Sigmoid colon (tissue), 6 donors: ENCODE measurements at regions not wholly inside any gene's neighbourhood (a gene's known extent, or its start where the extent isn't known, plus 50 kb on each side); places are given as distances from the start of the nearest gene placed in this dataset.

ENCODE experiments used
- DNase-seq: peaks from one replicate; pipeline ENCODE4 v3.0.0-alpha.2; 2019
- H3K27ac ChIP-seq, 4 donors: fragments of 200-600 bp; sonication (generic); one replicate each; pipeline ENCODE4 v1.5.1; 2016 to 2019; ENCODE audit warnings: mild to moderate bottlenecking in 1 of 4
- H3K27me3 ChIP-seq, 3 donors: fragments of 200-600 bp; sonication (generic); one replicate each; pipeline ENCODE4 v1.5.1; 2019; ENCODE audit warnings: mild to moderate bottlenecking in 1 of 3
- H3K36me3 ChIP-seq, 4 donors: fragments of 200-600 bp; sonication (generic); one replicate each; pipeline ENCODE4 v1.5.1; 2016 to 2019
- H3K4me1 ChIP-seq, 4 donors: fragments of 200-600 bp; sonication (generic); one replicate each; pipeline ENCODE4 v1.5.1; 2017 to 2019
- H3K4me3 ChIP-seq, 4 donors: fragments of 200-600 bp; sonication (generic); one replicate each; pipeline ENCODE4 v1.5.1; 2017 to 2019; ENCODE audit warnings: mild to moderate bottlenecking in 2 of 4, moderate library complexity in 1 of 4
- H3K9me3 ChIP-seq, 4 donors: fragments of 200-600 bp in 3 of 4; sonication (generic) in 3 of 4; one replicate each; pipeline versions ENCODE4 v1.5.1 to v1.6.1; 2013 to 2019
- CTCF ChIP-seq, 4 experiments: fragments of 450-650 bp in 3 of 4; fragments of 200-600 bp in 1 of 4; IDR thresholded peaks; one replicate each; pipeline ENCODE4 v1.5.1; 2016 to 2019; ENCODE audit warnings: antibody characterized with exemption in 4 of 4, mild to moderate bottlenecking in 3 of 4, moderate library complexity in 2 of 4
- EP300 ChIP-seq, 4 donors: sonication (generic); formaldehyde crosslinking; IDR thresholded peaks; one replicate each; pipeline ENCODE4 v1.6.1; 2017; ENCODE audit warnings: antibody characterized with exemption in 4 of 4
- POLR2A ChIP-seq, 2 donors: fragments of 450-650 bp; IDR thresholded peaks; one replicate each; pipeline ENCODE4 v1.6.1; 2016; ENCODE audit warnings: antibody characterized with exemption in 2 of 2, mild to moderate bottlenecking in 2 of 2, moderate library complexity in 2 of 2
- POLR2AphosphoS5 ChIP-seq, 4 donors: sonication (generic); formaldehyde crosslinking; IDR thresholded peaks; one replicate each; pipeline ENCODE4 v1.6.1; 2017; ENCODE audit warnings: antibody characterized with exemption in 4 of 4
- WGBS, 2 donors: extraction: QIAGEN DNeasy Blood & Tissue Kit; methylation state at CpG; one replicate each; pipeline ENCODE4 v1.1.7; 2013; 5-methylcytosine and 5-hydroxymethylcytosine counted together
- intact Hi-C: fragments of 100-400 bp; cut with DNase I; formaldehyde crosslinking; loops from one replicate; pipeline ENCODE4 v1.15.1; 2023
- donor health status: healthy with polysubstance abuse.
- donor health status: healthy.

- 81 to 87% methylated on average over 5 of the region's 5 CpGs for WGBS, 2 donors
- no peak overlapping the region for H3K27ac ChIP-seq
- H3K27me3 ChIP-seq, result no peaks in the 10 kb centered on the region
- no peaks in the 10 kb centered on the region for H3K9me3 ChIP-seq
- TF ChIP-seq CTCF (IDR thresholded peaks at IDR 0.05) (no peak), EP300 (IDR thresholded peaks at IDR 0.05) (no peak), POLR2AphosphoS5 (IDR thresholded peaks at IDR 0.05) (no peak)
- DNase-seq, result no peak
- H3K4me3 ChIP-seq, result no peak overlapping the region
- no peaks in the 10 kb centered on the region for H3K4me1 ChIP-seq
- H3K36me3 ChIP-seq, result no peaks in the 10 kb centered on the region
- intact Hi-C loops, result no loop called here
These were observed 342.8 kb downstream of the DHX15 start for GRCh38 chr4:24241511-24241910.

GRCh38 chr4:24240655-24241054 is 343.7 kb downstream of the DHX15 start:
- Histone ChIP-seq H3K9me3 (no peaks in the 10 kb centered on the region), H3K36me3 (no peaks in the 10 kb centered on the region), H3K27ac (no peak overlapping the region), H3K4me3 (no peak overlapping the region), H3K27me3 (no peaks in the 10 kb centered on the region), H3K4me1 (no peaks in the 10 kb centered on the region)
- intact Hi-C loops, result no loop called here
- TF ChIP-seq EP300 (IDR thresholded peaks at IDR 0.05) (no peak), CTCF (IDR thresholded peaks at IDR 0.05) (no peak), POLR2A (IDR thresholded peaks at IDR 0.05) (no peak), POLR2AphosphoS5 (IDR thresholded peaks at IDR 0.05) (no peak)
- no peak for DNase-seq

- no peak overlapping the region for H3K27ac ChIP-seq
- WGBS, 2 donors, result 94 to 95% methylated on average over 7 of the region's 7 CpGs
- H3K4me1 ChIP-seq, result no peaks in the 10 kb centered on the region
- no peak overlapping the region for H3K4me3 ChIP-seq
- no peaks in the 10 kb centered on the region for H3K27me3 ChIP-seq
- intact Hi-C loops, result no loop called here
- no peaks in the 10 kb centered on the region for H3K36me3 ChIP-seq
- DNase-seq, result no peak
- H3K9me3 ChIP-seq, result no peaks in the 10 kb centered on the region
- TF ChIP-seq POLR2A (IDR thresholded peaks at IDR 0.05), result no peak
- TF ChIP-seq CTCF (IDR thresholded peaks at IDR 0.05), result no peak
- no peak for TF ChIP-seq EP300 (IDR thresholded peaks at IDR 0.05)
- no peak for TF ChIP-seq POLR2AphosphoS5 (IDR thresholded peaks at IDR 0.05)
These were observed 346.6 kb downstream of the DHX15 start for GRCh38 chr4:24237709-24238108.

GRCh38 chr4:24236532-24236931 is 346.7 kb upstream of the PPARGC1A start:
- H3K4me1 ChIP-seq, result no peaks in the 10 kb centered on the region
- no peak for DNase-seq
- WGBS, 2 donors, result 63 to 76% methylated on average over 3 of the region's 3 CpGs
- H3K27me3 ChIP-seq, result no peaks in the 10 kb centered on the region
- H3K4me3 ChIP-seq, result no peak overlapping the region
- TF ChIP-seq POLR2A (IDR thresholded peaks at IDR 0.05) (no peak), EP300 (IDR thresholded peaks at IDR 0.05) (no peak), POLR2AphosphoS5 (IDR thresholded peaks at IDR 0.05) (no peak), CTCF (IDR thresholded peaks at IDR 0.05) (no peak)
- no peaks in the 10 kb centered on the region for H3K36me3 ChIP-seq
- intact Hi-C loops, result no loop called here
- no peaks in the 10 kb centered on the region for H3K9me3 ChIP-seq
- H3K27ac ChIP-seq, result no peak overlapping the region

GRCh38 chr4:24236120-24236519 is 346.3 kb upstream of the PPARGC1A start:
- Histone ChIP-seq H3K27me3 (no peaks in the 10 kb centered on the region), H3K27ac (no peak overlapping the region), H3K4me3 (no peak overlapping the region), H3K36me3 (no peaks in the 10 kb centered on the region), H3K4me1 (no peaks in the 10 kb centered on the region), H3K9me3 (no peaks in the 10 kb centered on the region)
- DNase-seq, result no peak
- 87 to 90% methylated on average over 5 of the region's 5 CpGs for WGBS, 2 donors
- intact Hi-C loops, result no loop called here
- TF ChIP-seq POLR2AphosphoS5 (IDR thresholded peaks at IDR 0.05) (no peak), CTCF (IDR thresholded peaks at IDR 0.05) (no peak), POLR2A (IDR thresholded peaks at IDR 0.05) (no peak), EP300 (IDR thresholded peaks at IDR 0.05) (no peak)
